ENCODE measurements at regions not wholly inside any gene's neighbourhood (a gene's known extent, or its start where the extent isn't known, plus 50 kb on each side); places are given as distances from the start of the nearest gene placed in this dataset.

GRCh38 chr13:37348916-37349643 lies 243.6 kb upstream of the CSNK1A1L start:
- no peak for TF ChIP-seq CTCF (IDR thresholded peaks at IDR 0.05)
- TF ChIP-seq POLR2A (IDR thresholded peaks at IDR 0.05) = no peak

All from esophagus squamous epithelium (tissue), 4 donors.